GM19372 (cell line): ENCODE measurements at regions not wholly inside any gene's neighbourhood (a gene's known extent, or its start where the extent isn't known, plus 50 kb on each side); places are given as distances from the start of the nearest gene placed in this dataset.

Experiments used
- ATAC-seq: cut with Tn5 transposase; IDR thresholded peaks from one replicate; pipeline ENCODE4 v1.9.1; 2021; ENCODE audit warnings: mild to moderate bottlenecking, low read depth, moderate library complexity; ENCODE audit not compliant: unreplicated experiment

DNA sequence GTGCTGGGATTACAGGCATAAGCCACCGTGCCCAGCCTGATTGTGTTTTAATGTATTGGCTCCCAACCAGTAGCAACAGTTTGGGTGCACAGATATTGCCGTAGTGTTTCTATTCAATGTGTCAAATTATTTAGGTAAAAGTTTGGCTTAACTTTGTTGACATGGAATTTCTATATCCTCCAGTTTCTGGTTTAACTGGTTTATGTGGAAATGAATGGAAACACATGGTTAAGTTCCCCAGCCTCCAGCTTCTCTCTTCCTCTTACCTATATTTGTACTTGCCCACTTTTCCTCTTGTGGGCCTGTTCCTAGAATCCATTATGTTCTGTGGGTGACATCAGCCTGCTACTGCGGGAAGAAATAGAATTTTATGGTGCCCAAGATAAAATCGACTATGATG lies 53.9 kb upstream of the ESR1 start:
- no peak for ATAC-seq

DNA sequence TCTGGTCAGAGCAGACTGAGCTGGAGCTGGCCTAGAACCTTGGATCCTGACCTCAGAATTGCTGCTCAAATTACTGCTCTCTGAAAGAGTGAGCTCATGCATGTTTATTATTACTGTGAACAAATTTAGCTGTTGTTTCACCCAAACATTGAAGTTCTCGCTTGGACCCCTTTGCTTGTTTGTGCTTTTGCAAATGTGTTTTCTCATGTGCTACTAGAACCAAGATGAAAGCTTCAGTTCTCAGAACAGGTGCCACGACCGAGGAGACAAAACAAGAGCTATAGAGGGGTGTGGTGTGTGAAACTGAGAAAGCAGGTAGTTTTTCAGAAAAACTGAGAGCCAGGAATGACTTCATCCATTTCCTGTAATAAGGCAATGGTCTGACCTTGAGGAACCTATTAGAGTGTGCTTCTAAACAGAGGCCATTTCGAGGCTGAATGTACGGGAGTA lies 50.0 kb upstream of the ESR1 start:
- ATAC-seq = peak; percentile 96
